ENCODE measurements at regions not wholly inside any gene's neighbourhood (a gene's known extent, or its start where the extent isn't known, plus 50 kb on each side); places are given as distances from the start of the nearest gene placed in this dataset.

- FAIRE-seq (no peak), ATAC-seq (no peak), DNase-seq (ENCODE audit: low read depth in 1 of 2, low spot score in 1 of 2) (no peak)
- Histone ChIP-seq H3K4me2 (no peak overlapping the region), H3K4me3 (no peak overlapping the region), H3K9me3 (no peaks in the 10 kb centered on the region), H3K4me1 (no peaks in the 10 kb centered on the region), H3K27ac (no peak overlapping the region)
- TF ChIP-seq HOXB13 (CRISPR knock-in tag; IDR thresholded peaks at IDR 0.05; ENCODE audit: low read depth), result no peak
- no peak for TF ChIP-seq ZFP36 (IDR thresholded peaks at IDR 0.05; ENCODE audit: borderline replicate concordance, partially characterized antibody)
- no peak for TF ChIP-seq HOXB5 (CRISPR knock-in tag; IDR thresholded peaks at IDR 0.05)
- no peak for TF ChIP-seq SMC3 (IDR thresholded peaks at IDR 0.05)
- TF ChIP-seq EP300 (IDR thresholded peaks at IDR 0.05), result no peak
- TF ChIP-seq EHF (CRISPR knock-in tag; IDR thresholded peaks at IDR 0.05), result no peak
- no peak for TF ChIP-seq CBX8 (IDR thresholded peaks at IDR 0.05)
- TF ChIP-seq PBX3 (IDR thresholded peaks at IDR 0.05), result no peak
- TF ChIP-seq ZC3H11A (IDR thresholded peaks at IDR 0.05), result no peak
- no peak for TF ChIP-seq ESRRA (IDR thresholded peaks at IDR 0.05; ENCODE audit: borderline replicate concordance, low read length)
- POLR2A ChIA-PET, result no interaction called here
- CTCF ChIA-PET, result no interaction called here
- 11% methylated on average over 1 of the region's 1 CpG for WGBS (ENCODE audit: missing lambda C conversion rate)
Observed at GRCh38 chr6:66605971-66606370, 898.9 kb upstream of the EYS start.

GRCh38 chr6:66605011-66605410, 898.0 kb upstream of the EYS start:
- ChIA-PET POLR2A (no interaction called here), CTCF (no interaction called here)
- Histone ChIP-seq H3K9me3 (no peaks in the 10 kb centered on the region), H3K4me3 (no peak overlapping the region), H3K27ac (no peak overlapping the region), H3K4me1 (no peaks in the 10 kb centered on the region), H3K4me2 (no peak overlapping the region)
- ATAC-seq (no peak), DNase-seq (ENCODE audit: low read depth in 1 of 2, low spot score in 1 of 2) (no peak), FAIRE-seq (no peak)
- TF ChIP-seq RFX5 (IDR thresholded peaks at IDR 0.05) (no peak), ESRRA (IDR thresholded peaks at IDR 0.05; ENCODE audit: borderline replicate concordance, low read length) (no peak), HDAC2 (IDR thresholded peaks at IDR 0.05) (no peak), ZSCAN20 (CRISPR knock-in tag; IDR thresholded peaks at IDR 0.05) (no peak), PBX3 (IDR thresholded peaks at IDR 0.05) (no peak)

GRCh38 chr6:66599541-66599940, 892.5 kb upstream of the EYS start:
- TF ChIP-seq FOSL2 (IDR thresholded peaks at IDR 0.05), result no peak
- no peak for TF ChIP-seq FOSL2 (CRISPR knock-in tag; IDR thresholded peaks at IDR 0.05)
- TF ChIP-seq MAFK (IDR thresholded peaks at IDR 0.05; ENCODE audit: partially characterized antibody), result no peak
- TF ChIP-seq CBX2 (IDR thresholded peaks at IDR 0.05; ENCODE audit: borderline replicate concordance, low read depth), result no peak
- TF ChIP-seq BCL3 (IDR thresholded peaks at IDR 0.05), result no peak
- no peak for TF ChIP-seq PBX3 (IDR thresholded peaks at IDR 0.05)
- TF ChIP-seq RAD21 (conservative IDR thresholded peaks at IDR 0.05 in 1 of 2, IDR thresholded peaks at IDR 0.05 in 1 of 2), result no peak
- no peak for TF ChIP-seq ELK1 (IDR thresholded peaks at IDR 0.05; ENCODE audit: low read depth, low read length)
- no peak for TF ChIP-seq SMC3 (IDR thresholded peaks at IDR 0.05)
- no peak for TF ChIP-seq NPAS2 (CRISPR knock-in tag; IDR thresholded peaks at IDR 0.05; ENCODE audit: borderline replicate concordance)
- no peak for TF ChIP-seq NFE2L2 (conservative IDR thresholded peaks at IDR 0.05; ENCODE audit: low read length)

More at GRCh38 chr6:66599541-66599940, 892.5 kb upstream of the EYS start:
- Histone ChIP-seq H3K27ac (no peak overlapping the region), H3K4me1 (no peaks in the 10 kb centered on the region), H3K9me3 (no peaks in the 10 kb centered on the region), H3K4me2 (no peak overlapping the region), H3K4me3 (no peak overlapping the region)
- WGBS (ENCODE audit: missing lambda C conversion rate), result 14% methylated on average over 4 of the region's 4 CpGs
- no peak for FAIRE-seq
- POLR2A ChIA-PET, result no interaction called here
- ATAC-seq, result no peak
- CTCF ChIA-PET, result no interaction called here
- DNase-seq (ENCODE audit: low read depth in 1 of 2, low spot score in 1 of 2), result no peak

Measured in A549 (cell line).